ENCODE measurements at regions not wholly inside any gene's neighbourhood (a gene's known extent, or its start where the extent isn't known, plus 50 kb on each side); places are given as distances from the start of the nearest gene placed in this dataset.
A peak's percentile ranks its signal among the peaks of the same experiment; 100 is the strongest.
"Not testable (repeated sequence)": the region's sequence is repeated elsewhere in the genome, so short reads cannot be mapped to it uniquely, and the experiment has no call there.

- no peak for DNase-seq
These were observed 1533.5 kb upstream of the RAG2 start for GRCh38 chr11:38131535-38131934.

GRCh38 chr11:38130976-38131375, 1532.9 kb upstream of the RAG2 start:
- DNase-seq = no peak

- DNase-seq = no peak
These were observed 1532.5 kb upstream of the RAG2 start for GRCh38 chr11:38130514-38130913.

GRCh38 chr11:38123673-38124072, 1525.6 kb upstream of the RAG2 start:
- no peak for DNase-seq

GRCh38 chr11:38116616-38117015, 1518.6 kb upstream of the RAG2 start:
- DNase-seq = not testable (repeated sequence)

GRCh38 chr11:38115381-38115780, 1517.3 kb upstream of the RAG2 start:
- not testable (repeated sequence) for DNase-seq

- DNase-seq = no peak
These were observed 1502.9 kb upstream of the RAG2 start for GRCh38 chr11:38100836-38101462.

- DNase-seq = no peak
These were observed 1497.2 kb upstream of the RAG2 start for GRCh38 chr11:38095268-38095667.

GRCh38 chr11:38089726-38090125, 1491.7 kb upstream of the RAG2 start:
- DNase-seq = peak; percentile 26

- peak; percentile 1 for DNase-seq
These were observed 1462.9 kb upstream of the RAG2 start for GRCh38 chr11:38060920-38061319.

GRCh38 chr11:38060136-38060535, 1462.1 kb upstream of the RAG2 start:
- no peak for DNase-seq

GRCh38 chr11:38046571-38047135, 1448.6 kb upstream of the RAG2 start:
- no peak for DNase-seq

GRCh38 chr11:38043060-38043459, 1445.0 kb upstream of the RAG2 start:
- DNase-seq = no peak

- no peak for DNase-seq
These were observed 1440.7 kb upstream of the RAG2 start for GRCh38 chr11:38038777-38039176.

GRCh38 chr11:38019072-38019775, 1421.2 kb upstream of the RAG2 start:
- DNase-seq = peak; percentile 1

GRCh38 chr11:38014405-38014804, 1416.4 kb upstream of the RAG2 start:
- peak; percentile 74 for DNase-seq

GRCh38 chr11:38013157-38013556, 1415.1 kb upstream of the RAG2 start:
- DNase-seq = no peak

- no peak for DNase-seq
These were observed 1413.5 kb upstream of the RAG2 start for GRCh38 chr11:38011496-38011895.

- DNase-seq = no peak
These were observed 1411.9 kb upstream of the RAG2 start for GRCh38 chr11:38009932-38010331.

GRCh38 chr11:38006466-38006865, 1408.4 kb upstream of the RAG2 start:
- no peak for DNase-seq

GRCh38 chr11:38005597-38005996, 1407.6 kb upstream of the RAG2 start:
- DNase-seq = peak; percentile 43

GRCh38 chr11:37999171-37999570, 1401.1 kb upstream of the RAG2 start:
- DNase-seq = no peak

GRCh38 chr11:37995886-37996285, 1397.8 kb upstream of the RAG2 start:
- no peak for DNase-seq

GRCh38 chr11:37988031-37988430, 1390.0 kb upstream of the RAG2 start:
- DNase-seq = peak; percentile 6

All from fibroblast of skin of abdomen (primary cell).